ENCODE measurements at regions not wholly inside any gene's neighbourhood (a gene's known extent, or its start where the extent isn't known, plus 50 kb on each side); places are given as distances from the start of the nearest gene placed in this dataset.
A peak's percentile ranks its signal among the peaks of the same experiment; 100 is the strongest.

- DNase-seq, result peak; percentile 51 to 59 (median 55)
These were observed 143.0 kb downstream of the ARL6IP6 start for GRCh38 chr2:152861349-152861942.

GRCh38 chr2:152858594-152859265 is 140.3 kb downstream of the ARL6IP6 start:
- DNase-seq, result no peak

GRCh38 chr2:152846697-152847470 is 128.5 kb downstream of the ARL6IP6 start:
- no peak for DNase-seq

GRCh38 chr2:152835674-152836073 is 117.3 kb downstream of the ARL6IP6 start:
- DNase-seq, result no peak

- no peak for DNase-seq
These were observed 109.5 kb downstream of the ARL6IP6 start for GRCh38 chr2:152827944-152828343.

- peak in 1 of 3 donors; percentile 6 for DNase-seq
These were observed 108.3 kb downstream of the ARL6IP6 start for GRCh38 chr2:152826581-152827279.

GRCh38 chr2:152825834-152826233 is 107.4 kb downstream of the ARL6IP6 start:
- DNase-seq, result no peak

GRCh38 chr2:152823905-152824304 is 105.5 kb downstream of the ARL6IP6 start:
- DNase-seq, result no peak

- no peak for DNase-seq
These were observed 104.3 kb downstream of the ARL6IP6 start for GRCh38 chr2:152822676-152823075.

GRCh38 chr2:152820048-152820447 is 101.6 kb downstream of the ARL6IP6 start:
- no peak for DNase-seq

- DNase-seq, result no peak
These were observed 97.3 kb downstream of the ARL6IP6 start for GRCh38 chr2:152815634-152816257.

GRCh38 chr2:152814475-152815030 is 96.1 kb downstream of the ARL6IP6 start:
- no peak for DNase-seq

- no peak for DNase-seq
These were observed 94.9 kb downstream of the ARL6IP6 start for GRCh38 chr2:152813351-152813750.

Data from suppressor macrophage treated with lipopolysaccharide for 1 hour (primary cell).